Left colon (tissue), 2 donors: ENCODE measurements at regions not wholly inside any gene's neighbourhood (a gene's known extent, or its start where the extent isn't known, plus 50 kb on each side); places are given as distances from the start of the nearest gene placed in this dataset.
"Not testable (repeated sequence)": the region's sequence is repeated elsewhere in the genome, so short reads cannot be mapped to it uniquely, and the experiment has no call there.

Source experiments
- ATAC-seq: fragments of 200-7000 bp; cut with Tn5 transposase; one replicate; pipeline ENCODE4 v1.9.1; 2020; ENCODE audit warnings: mild to moderate bottlenecking, moderate library complexity
- DNase-seq, 2 donors: peaks; one replicate each; pipeline ENCODE4 v3.0.0-alpha.2; 2020
- intact Hi-C, 2 donors: fragments of 100-400 bp; cut with DNase I in 1 of 2; cut with micrococcal nuclease in 1 of 2; formaldehyde crosslinking; loops; one replicate each; pipeline versions ENCODE4 v1.11.2 to v1.14.0; 2022; cut with DNase I, micrococcal nuclease
- donor health status: DM: no; HTN: no; CAD: no.
- donor health status: DM: yes; HTN: yes; CAD: no.

- intact Hi-C loops: no loop called here
- ATAC-seq (no peak), DNase-seq (no peak)
These were observed 72.6 kb upstream of the ADAMTS3 start for GRCh38 chr4:72641611-72642010.

- DNase-seq, ATAC-seq, intact Hi-C loops: not testable (repeated sequence)
These were observed 67.8 kb upstream of the ADAMTS3 start for GRCh38 chr4:72636866-72637265.

- ATAC-seq, DNase-seq, intact Hi-C loops: not testable (repeated sequence)
These were observed 66.9 kb upstream of the ADAMTS3 start for GRCh38 chr4:72635931-72636330.

- intact Hi-C loops, DNase-seq, ATAC-seq: not testable (repeated sequence)
These were observed 63.2 kb upstream of the ADAMTS3 start for GRCh38 chr4:72632253-72632652.

GRCh38 chr4:72631296-72631695 is 62.3 kb upstream of the ADAMTS3 start:
- intact Hi-C loops: no loop called here
- DNase-seq (no peak), ATAC-seq (no peak)

GRCh38 chr4:72629540-72629939 is 60.5 kb upstream of the ADAMTS3 start:
- ATAC-seq (no peak), DNase-seq (no peak)
- intact Hi-C loops: no loop called here

GRCh38 chr4:72627723-72628122 is 58.7 kb upstream of the ADAMTS3 start:
- DNase-seq (no peak), ATAC-seq (no peak)
- intact Hi-C loops: no loop called here
